SK-N-SH (cell line): ENCODE measurements at regions not wholly inside any gene's neighbourhood (a gene's known extent, or its start where the extent isn't known, plus 50 kb on each side); places are given as distances from the start of the nearest gene placed in this dataset.

ENCODE experiments used
- CTCF ChIA-PET: fragments of 300-600, 350-600 bp; formaldehyde crosslinking; extraction: SDS; loops from one replicate; lab custom pipeline; 2021; lab: Yijun Ruan, JAX
- POLR2A ChIA-PET: fragments of 350-600 bp; sonication (Branson Sonifier 250); formaldehyde crosslinking; extraction: SDS; loops from one replicate; lab custom pipeline; 2020; ENCODE audit warnings: antibody characterized with exemption, inconsistent platforms; lab: Yijun Ruan, JAX
- DNase-seq: peaks from one replicate; pipeline ENCODE4 v3.0.0; 2012
- H2AFZ ChIP-seq: fragments of 200-600 bp; sonication (generic); 2 replicates; pipeline ENCODE4 v1.8.1; 2016; ENCODE audit warnings: antibody characterized with exemption, mild to moderate bottlenecking, low read depth
- H3F3A ChIP-seq: fragments of 200-600 bp; sonication (generic); replicated peaks from 2 replicates; pipeline ENCODE3; 2016; ENCODE audit warnings: antibody characterized with exemption, mild to moderate bottlenecking; ENCODE audit not compliant: insufficient read depth
- H3K27ac ChIP-seq, 2 experiments: fragments of 200-500 bp in 1 of 2; fragments of 200-600 bp in 1 of 2; sonication (Bioruptor generic) in 1 of 2; sonication (generic), shearing (Covaris generic) in 1 of 2; 2 replicates each; pipeline versions ENCODE4 v1.5.1 to v1.6.1; 2014 to 2016; ENCODE audit warnings: low read depth in 2 of 2, inconsistent platforms in 1 of 2, low read length in 1 of 2, mild to moderate bottlenecking in 1 of 2, mixed read lengths in 1 of 2
- H3K27me3 ChIP-seq: fragments of 200-600 bp; sonication (generic), shearing (Covaris generic); 2 replicates; pipeline ENCODE4 v1.6.1; 2016; ENCODE audit warnings: mixed run types; ENCODE audit not compliant: insufficient read depth
- H3K36me3 ChIP-seq, 2 experiments: fragments of 200-500 bp in 1 of 2; fragments of 200-600 bp in 1 of 2; sonication (Bioruptor generic) in 1 of 2; sonication (generic) in 1 of 2; replicated peaks in 1 of 2; 2 replicates each; pipeline versions ENCODE3 to v1.5.1; 2014 to 2016; ENCODE audit warnings: low read length in 1 of 2, mild to moderate bottlenecking in 1 of 2; ENCODE audit not compliant: insufficient read depth in 2 of 2, control insufficient read depth in 1 of 2
- H3K4me1 ChIP-seq, 2 experiments: fragments of 200-500 bp in 1 of 2; fragments of 200-600 bp in 1 of 2; sonication (Bioruptor generic) in 1 of 2; sonication (generic), shearing (Covaris generic) in 1 of 2; 2 replicates each; pipeline versions ENCODE4 v1.5.1 to v1.6.1; 2014 to 2016; ENCODE audit warnings: low read depth in 1 of 2, low read length in 1 of 2, mixed run types in 1 of 2; ENCODE audit not compliant: insufficient read depth in 2 of 2, control insufficient read depth in 1 of 2
- H3K4me2 ChIP-seq: fragments of 200-600 bp; sonication (generic), shearing (Covaris generic); 2 replicates; pipeline ENCODE4 v1.6.1; 2017; ENCODE audit warnings: mixed run types
- H3K4me3 ChIP-seq, 2 experiments: fragments of 200-500 bp in 1 of 2; fragments of 200-600 bp in 1 of 2; sonication (Bioruptor generic) in 1 of 2; sonication (generic), shearing (Covaris generic) in 1 of 2; 2 replicates each; pipeline versions ENCODE4 v1.5.1 to v1.8.1; 2014 to 2016; ENCODE audit warnings: low read depth in 2 of 2, inconsistent platforms in 1 of 2, low read length in 1 of 2, mild to moderate bottlenecking in 1 of 2, mixed read lengths in 1 of 2, moderate library complexity in 1 of 2
- H3K79me2 ChIP-seq: fragments of 200-600 bp; sonication (generic); 2 replicates; pipeline ENCODE4 v1.8.1; 2017; ENCODE audit warnings: mild to moderate bottlenecking; ENCODE audit not compliant: insufficient read depth
- H3K9ac ChIP-seq: fragments of 200-600 bp; sonication (generic); 2 replicates; pipeline ENCODE4 v1.6.1; 2017; ENCODE audit warnings: mixed run types
- H3K9me2 ChIP-seq: fragments of 200-600 bp; sonication (generic); 2 replicates; pipeline ENCODE4 v1.6.1; 2017; ENCODE audit warnings: mixed run types
- H3K9me3 ChIP-seq: fragments of 200-600 bp; sonication (generic); 2 replicates; pipeline ENCODE4 v1.6.1; 2017; ENCODE audit warnings: mixed run types, mild to moderate bottlenecking, moderate library complexity
- H4K20me1 ChIP-seq: fragments of 200-600 bp; sonication (generic); 2 replicates; pipeline ENCODE4 v1.6.1; 2017; ENCODE audit warnings: mild to moderate bottlenecking, mixed run types; ENCODE audit not compliant: insufficient read depth
- CHD2 ChIP-seq: fragments of 150-350 bp; IDR thresholded peaks from 2 replicates; pipeline ENCODE4 v1.6.1; 2018; ENCODE audit warnings: low read length; ENCODE audit not compliant: partially characterized antibody
- ELF1 ChIP-seq: IDR thresholded peaks from 2 replicates; pipeline ENCODE4 v1.4.0; 2012
- EZH2phosphoT487 ChIP-seq: fragments of 200-600 bp; sonication (generic); IDR thresholded peaks from 2 replicates; pipeline ENCODE4 v1.6.1; 2017; ENCODE audit warnings: low read depth, mixed run types, mild to moderate bottlenecking, antibody characterized with exemption, moderate library complexity, borderline replicate concordance
- FOXM1 ChIP-seq: IDR thresholded peaks from 2 replicates; pipeline ENCODE4 v1.4.0; 2012; ENCODE audit warnings: low read depth, mild to moderate bottlenecking
- GATA2 ChIP-seq: sonication (generic); formaldehyde crosslinking; IDR thresholded peaks from 2 replicates; pipeline ENCODE4 v1.5.0; 2020; ENCODE audit warnings: mild to moderate bottlenecking, missing genetic modification reagents
- MXI1 ChIP-seq: IDR thresholded peaks from 2 replicates; pipeline ENCODE4 v1.6.1; 2012; ENCODE audit warnings: mild to moderate bottlenecking, low read depth, low read length, improper control_type of control experiment
- RCOR1 ChIP-seq: fragments of 150-350 bp; IDR thresholded peaks from 2 replicates; pipeline ENCODE4 v1.6.1; 2017; ENCODE audit warnings: antibody characterized with exemption, low read length
- RXRA ChIP-seq: IDR thresholded peaks from 2 replicates; pipeline ENCODE4 v1.4.0; 2012; ENCODE audit warnings: low read depth, mild to moderate bottlenecking, borderline replicate concordance
- SIN3A ChIP-seq: IDR thresholded peaks from 2 replicates; pipeline ENCODE4 v1.6.1; 2012; ENCODE audit warnings: low read depth, mild to moderate bottlenecking, low read length, moderate library complexity, borderline replicate concordance
- TAF1 ChIP-seq: IDR thresholded peaks from 2 replicates; pipeline ENCODE4 v1.6.1; 2012; ENCODE audit warnings: low read depth, mild to moderate bottlenecking, low read length, moderate library complexity, borderline replicate concordance
- TEAD4 ChIP-seq: IDR thresholded peaks from 2 replicates; pipeline ENCODE4 v1.4.0; 2012; ENCODE audit warnings: mild to moderate bottlenecking, borderline replicate concordance; ENCODE audit not compliant: insufficient read depth
- YY1 ChIP-seq: IDR thresholded peaks from 2 replicates; pipeline ENCODE4 v1.4.0; 2012; ENCODE audit warnings: low read depth, mild to moderate bottlenecking
- WGBS: methylation state at CpG from one replicate; pipeline ENCODE4 v1.1.6; 2017; ENCODE audit warnings: low lambda C conversion rate; 5-methylcytosine and 5-hydroxymethylcytosine counted together
- TF ChIP-seq, protein P1 (sequence below): fragments of 150-350 bp; IDR thresholded peaks from 2 replicates; pipeline ENCODE4 v1.6.1; 2017; ENCODE audit warnings: antibody characterized with exemption, low read length, low read depth, borderline replicate concordance
- TF ChIP-seq, protein P2 (sequence below): IDR thresholded peaks from 2 replicates; pipeline ENCODE4 v1.4.0; 2012; ENCODE audit warnings: low read depth, borderline replicate concordance
- TF ChIP-seq, protein P3 (sequence below): fragments of 200-600 bp; sonication (generic); IDR thresholded peaks from 2 replicates; pipeline ENCODE4 v1.6.1; 2017; ENCODE audit warnings: antibody characterized with exemption, mild to moderate bottlenecking, moderate library complexity

DNA sequence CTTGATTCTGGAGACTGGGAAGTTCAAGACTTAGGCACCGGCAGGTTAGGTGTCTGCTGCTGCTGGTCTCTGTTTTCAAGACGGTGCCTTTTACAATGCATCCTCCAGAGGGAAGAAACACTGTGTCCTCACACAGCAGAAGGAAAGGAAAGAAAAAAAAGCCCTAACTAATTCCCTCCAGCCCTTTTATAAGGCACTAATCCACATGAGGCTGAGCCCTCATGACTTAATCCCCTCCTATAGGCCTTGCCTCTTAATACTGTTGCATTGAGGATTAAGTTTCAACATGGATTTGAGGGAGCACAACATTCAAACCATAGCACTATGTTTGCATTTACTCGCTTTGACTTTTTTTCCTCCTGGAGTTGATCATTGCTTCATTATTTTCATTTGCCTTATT, 585.9 kb downstream of the TLR4 start:
- Histone ChIP-seq H3K27me3 (no peaks in the 10 kb centered on the region), H3K4me3 (no peak overlapping the region), H2AFZ (no peak overlapping the region), H3K4me1 (no peaks in the 10 kb centered on the region), H3K27ac (no peak overlapping the region), H3K9me2 (no peaks in the 10 kb centered on the region), H3K4me2 (no peak overlapping the region), H3K36me3 (no peaks in the 10 kb centered on the region), H3K79me2 (no peaks in the 10 kb centered on the region), H3K9me3 (no peaks in the 10 kb centered on the region; the same call in 1 of the 2 replicates), H3F3A (no peaks in the 10 kb centered on the region), H4K20me1 (no peaks in the 10 kb centered on the region), H3K9ac (no peak overlapping the region)
- TF ChIP-seq ELF1 = no peak
- no peak for TF ChIP-seq FOXM1
- no peak for TF ChIP-seq CHD2
- TF ChIP-seq, protein P1, sequence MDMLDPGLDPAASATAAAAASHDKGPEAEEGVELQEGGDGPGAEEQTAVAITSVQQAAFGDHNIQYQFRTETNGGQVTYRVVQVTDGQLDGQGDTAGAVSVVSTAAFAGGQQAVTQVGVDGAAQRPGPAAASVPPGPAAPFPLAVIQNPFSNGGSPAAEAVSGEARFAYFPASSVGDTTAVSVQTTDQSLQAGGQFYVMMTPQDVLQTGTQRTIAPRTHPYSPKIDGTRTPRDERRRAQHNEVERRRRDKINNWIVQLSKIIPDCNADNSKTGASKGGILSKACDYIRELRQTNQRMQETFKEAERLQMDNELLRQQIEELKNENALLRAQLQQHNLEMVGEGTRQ = no peak
- TF ChIP-seq, protein P2, sequence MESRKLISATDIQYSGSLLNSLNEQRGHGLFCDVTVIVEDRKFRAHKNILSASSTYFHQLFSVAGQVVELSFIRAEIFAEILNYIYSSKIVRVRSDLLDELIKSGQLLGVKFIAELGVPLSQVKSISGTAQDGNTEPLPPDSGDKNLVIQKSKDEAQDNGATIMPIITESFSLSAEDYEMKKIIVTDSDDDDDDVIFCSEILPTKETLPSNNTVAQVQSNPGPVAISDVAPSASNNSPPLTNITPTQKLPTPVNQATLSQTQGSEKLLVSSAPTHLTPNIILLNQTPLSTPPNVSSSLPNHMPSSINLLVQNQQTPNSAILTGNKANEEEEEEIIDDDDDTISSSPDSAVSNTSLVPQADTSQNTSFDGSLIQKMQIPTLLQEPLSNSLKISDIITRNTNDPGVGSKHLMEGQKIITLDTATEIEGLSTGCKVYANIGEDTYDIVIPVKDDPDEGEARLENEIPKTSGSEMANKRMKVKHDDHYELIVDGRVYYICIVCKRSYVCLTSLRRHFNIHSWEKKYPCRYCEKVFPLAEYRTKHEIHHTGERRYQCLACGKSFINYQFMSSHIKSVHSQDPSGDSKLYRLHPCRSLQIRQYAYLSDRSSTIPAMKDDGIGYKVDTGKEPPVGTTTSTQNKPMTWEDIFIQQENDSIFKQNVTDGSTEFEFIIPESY = no peak
- TF ChIP-seq, protein P3, sequence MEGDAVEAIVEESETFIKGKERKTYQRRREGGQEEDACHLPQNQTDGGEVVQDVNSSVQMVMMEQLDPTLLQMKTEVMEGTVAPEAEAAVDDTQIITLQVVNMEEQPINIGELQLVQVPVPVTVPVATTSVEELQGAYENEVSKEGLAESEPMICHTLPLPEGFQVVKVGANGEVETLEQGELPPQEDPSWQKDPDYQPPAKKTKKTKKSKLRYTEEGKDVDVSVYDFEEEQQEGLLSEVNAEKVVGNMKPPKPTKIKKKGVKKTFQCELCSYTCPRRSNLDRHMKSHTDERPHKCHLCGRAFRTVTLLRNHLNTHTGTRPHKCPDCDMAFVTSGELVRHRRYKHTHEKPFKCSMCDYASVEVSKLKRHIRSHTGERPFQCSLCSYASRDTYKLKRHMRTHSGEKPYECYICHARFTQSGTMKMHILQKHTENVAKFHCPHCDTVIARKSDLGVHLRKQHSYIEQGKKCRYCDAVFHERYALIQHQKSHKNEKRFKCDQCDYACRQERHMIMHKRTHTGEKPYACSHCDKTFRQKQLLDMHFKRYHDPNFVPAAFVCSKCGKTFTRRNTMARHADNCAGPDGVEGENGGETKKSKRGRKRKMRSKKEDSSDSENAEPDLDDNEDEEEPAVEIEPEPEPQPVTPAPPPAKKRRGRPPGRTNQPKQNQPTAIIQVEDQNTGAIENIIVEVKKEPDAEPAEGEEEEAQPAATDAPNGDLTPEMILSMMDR = no peak
- no peak for TF ChIP-seq YY1
- no peak for TF ChIP-seq MXI1
- no peak for TF ChIP-seq EZH2phosphoT487
- TF ChIP-seq RXRA = no peak
- no peak for TF ChIP-seq RCOR1
- no peak for TF ChIP-seq SIN3A
- TF ChIP-seq TEAD4 = no peak
- no peak for TF ChIP-seq TAF1
- no peak for TF ChIP-seq GATA2 (CRISPR knock-in tag)
- POLR2A ChIA-PET = no interaction called here
- CTCF ChIA-PET = interaction anchor here (0.9 kb wide), 1 partner anchor 17 kb away, joined by 3 read pairs; no protein-coding TSS in a partner anchor
- no peak for DNase-seq
- WGBS = 49% methylated on average over 3 of the region's 3 CpGs
